ENCODE measurements at regions not wholly inside any gene's neighbourhood (a gene's known extent, or its start where the extent isn't known, plus 50 kb on each side); places are given as distances from the start of the nearest gene placed in this dataset.

DNA sequence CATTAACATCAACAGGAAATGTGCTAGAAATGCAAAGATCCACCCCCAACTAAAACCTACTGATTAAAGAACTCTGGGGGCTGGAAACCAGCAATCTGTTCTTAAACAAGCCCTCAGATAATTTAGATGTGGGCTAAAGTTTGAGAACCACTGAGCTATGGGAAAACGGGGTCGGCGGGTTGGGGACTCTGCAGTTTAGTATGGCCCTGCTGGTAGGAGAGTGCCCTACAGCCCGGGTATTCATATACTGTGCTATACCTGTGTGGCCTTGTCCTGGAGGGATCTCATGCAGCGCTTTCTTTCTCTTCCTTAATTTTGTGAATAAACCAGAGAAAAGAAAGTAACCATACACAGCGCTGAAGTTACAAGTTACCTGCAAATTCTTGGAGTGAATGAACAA is 189.7 kb upstream of the GBE1 start:
- ChIA-PET POLR2A (no interaction called here), CTCF (no interaction called here)
- no peaks in the 10 kb centered on the region for H3K36me3 Mint-ChIP-seq (ENCODE audit: low read depth)
- DNase-seq = no peak
- H3K4me1 Mint-ChIP-seq = no peaks in the 10 kb centered on the region
- no peaks in the 10 kb centered on the region for H3K27me3 Mint-ChIP-seq
- H3K27ac Mint-ChIP-seq = no peak overlapping the region
- H3K9me3 Mint-ChIP-seq = no peaks in the 10 kb centered on the region
- intact Hi-C loops (cut with micrococcal nuclease) = no loop called here
- ATAC-seq (ENCODE audit: low read depth) = no peak
- TF ChIP-seq, protein P1, sequence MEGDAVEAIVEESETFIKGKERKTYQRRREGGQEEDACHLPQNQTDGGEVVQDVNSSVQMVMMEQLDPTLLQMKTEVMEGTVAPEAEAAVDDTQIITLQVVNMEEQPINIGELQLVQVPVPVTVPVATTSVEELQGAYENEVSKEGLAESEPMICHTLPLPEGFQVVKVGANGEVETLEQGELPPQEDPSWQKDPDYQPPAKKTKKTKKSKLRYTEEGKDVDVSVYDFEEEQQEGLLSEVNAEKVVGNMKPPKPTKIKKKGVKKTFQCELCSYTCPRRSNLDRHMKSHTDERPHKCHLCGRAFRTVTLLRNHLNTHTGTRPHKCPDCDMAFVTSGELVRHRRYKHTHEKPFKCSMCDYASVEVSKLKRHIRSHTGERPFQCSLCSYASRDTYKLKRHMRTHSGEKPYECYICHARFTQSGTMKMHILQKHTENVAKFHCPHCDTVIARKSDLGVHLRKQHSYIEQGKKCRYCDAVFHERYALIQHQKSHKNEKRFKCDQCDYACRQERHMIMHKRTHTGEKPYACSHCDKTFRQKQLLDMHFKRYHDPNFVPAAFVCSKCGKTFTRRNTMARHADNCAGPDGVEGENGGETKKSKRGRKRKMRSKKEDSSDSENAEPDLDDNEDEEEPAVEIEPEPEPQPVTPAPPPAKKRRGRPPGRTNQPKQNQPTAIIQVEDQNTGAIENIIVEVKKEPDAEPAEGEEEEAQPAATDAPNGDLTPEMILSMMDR (IDR thresholded peaks at IDR 0.05) = no peak
- no peak overlapping the region for H3K4me3 Mint-ChIP-seq

- DNase-seq (no peak), ATAC-seq (ENCODE audit: low read depth) (no peak)
- no peaks in the 10 kb centered on the region for H3K27me3 Mint-ChIP-seq
- CTCF ChIA-PET = no interaction called here
- H3K36me3 Mint-ChIP-seq (ENCODE audit: low read depth) = no peaks in the 10 kb centered on the region
- no peaks in the 10 kb centered on the region for H3K4me1 Mint-ChIP-seq
- H3K4me3 Mint-ChIP-seq = no peak overlapping the region
- TF ChIP-seq, protein P1 (IDR thresholded peaks at IDR 0.05) = no peak
- POLR2A ChIA-PET = no interaction called here
- peaks cover 12% of the 10 kb centered on the region for H3K9me3 Mint-ChIP-seq
- intact Hi-C loops (cut with micrococcal nuclease) = no loop called here
- no peak overlapping the region for H3K27ac Mint-ChIP-seq
These were observed 185.9 kb upstream of the GBE1 start for GRCh38 chr3:81947359-81947758.

DNA sequence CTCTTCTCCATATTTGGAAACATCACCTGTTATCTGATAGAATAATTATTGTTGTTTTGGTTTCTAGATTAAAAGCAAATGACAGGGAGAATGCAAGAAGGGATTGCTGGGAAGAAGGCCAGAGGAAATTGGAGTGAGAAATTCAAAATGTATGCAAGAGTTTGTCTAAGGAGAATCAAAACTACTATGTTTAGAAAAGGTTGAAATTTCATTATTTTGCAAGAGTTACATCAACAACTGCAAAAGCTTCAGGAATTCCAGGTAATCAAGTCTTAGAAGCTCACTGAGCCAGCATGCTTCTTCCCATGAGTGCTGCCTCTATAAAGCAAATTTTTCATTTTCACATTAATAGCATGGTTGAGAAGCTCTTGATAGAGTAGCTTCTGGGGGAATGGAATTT is 177.2 kb upstream of the GBE1 start:
- DNase-seq (no peak), ATAC-seq (ENCODE audit: low read depth) (no peak)
- no peaks in the 10 kb centered on the region for H3K27me3 Mint-ChIP-seq
- intact Hi-C loops (cut with micrococcal nuclease) = no loop called here
- peaks cover 7% of the 10 kb centered on the region for H3K9me3 Mint-ChIP-seq
- CTCF ChIA-PET = interaction anchor here (1.4 kb wide), 1 partner anchor 29 kb away, joined by 3 read pairs; no protein-coding TSS in a partner anchor
- H3K4me1 Mint-ChIP-seq = no peaks in the 10 kb centered on the region
- POLR2A ChIA-PET = no interaction called here
- TF ChIP-seq, protein P1 (IDR thresholded peaks at IDR 0.05) = no peak
- no peaks in the 10 kb centered on the region for H3K36me3 Mint-ChIP-seq (ENCODE audit: low read depth)
- H3K4me3 Mint-ChIP-seq = no peak overlapping the region
- no peak overlapping the region for H3K27ac Mint-ChIP-seq

DNA sequence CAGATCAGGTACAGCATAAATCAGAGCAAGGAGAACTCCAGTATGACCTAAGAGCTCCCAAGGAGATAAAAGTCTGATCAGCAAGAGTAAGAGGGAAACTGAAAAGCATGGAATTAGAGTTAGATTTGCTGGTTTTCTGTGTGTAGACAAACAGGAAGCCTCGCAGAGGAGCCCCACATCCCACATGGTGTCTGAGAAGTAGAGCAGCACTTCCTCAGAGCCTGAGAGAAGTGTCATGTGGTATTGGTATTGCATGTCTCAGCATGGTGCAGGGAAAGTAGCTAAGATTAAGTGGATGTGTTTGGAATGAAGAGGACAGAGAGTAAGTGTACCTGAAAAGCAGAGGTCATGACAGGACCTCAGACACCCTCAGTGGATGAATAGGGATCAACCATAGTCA is 175.4 kb upstream of the GBE1 start:
- TF ChIP-seq, protein P1 (IDR thresholded peaks at IDR 0.05) = no peak
- H3K27me3 Mint-ChIP-seq = no peaks in the 10 kb centered on the region
- no peaks in the 10 kb centered on the region for H3K36me3 Mint-ChIP-seq (ENCODE audit: low read depth)
- H3K4me3 Mint-ChIP-seq = no peak overlapping the region
- no peak overlapping the region for H3K27ac Mint-ChIP-seq
- ATAC-seq (ENCODE audit: low read depth) (no peak), DNase-seq (no peak)
- CTCF ChIA-PET = no interaction called here
- POLR2A ChIA-PET = no interaction called here
- intact Hi-C loops (cut with micrococcal nuclease) = no loop called here
- H3K9me3 Mint-ChIP-seq = no peaks in the 10 kb centered on the region
- no peaks in the 10 kb centered on the region for H3K4me1 Mint-ChIP-seq

- no peaks in the 10 kb centered on the region for H3K27me3 Mint-ChIP-seq
- no peaks in the 10 kb centered on the region for H3K4me1 Mint-ChIP-seq
- ChIA-PET CTCF (no interaction called here), POLR2A (no interaction called here)
- ATAC-seq (ENCODE audit: low read depth) = no peak
- no peaks in the 10 kb centered on the region for H3K36me3 Mint-ChIP-seq (ENCODE audit: low read depth)
- H3K9me3 Mint-ChIP-seq = no peaks in the 10 kb centered on the region
- no peak overlapping the region for H3K27ac Mint-ChIP-seq
- intact Hi-C loops (cut with micrococcal nuclease) = no loop called here
- no peak overlapping the region for H3K4me3 Mint-ChIP-seq
- DNase-seq = no peak
- TF ChIP-seq, protein P1 (IDR thresholded peaks at IDR 0.05) = no peak
These were observed 171.2 kb upstream of the GBE1 start for GRCh38 chr3:81932681-81933080.

Measured in activated B cell treated with CpG ODN at 0.5 μM for 24 hours (primary cell).